Omental fat pad (tissue), 3 donors: ENCODE measurements at regions not wholly inside any gene's neighbourhood (a gene's known extent, or its start where the extent isn't known, plus 50 kb on each side); places are given as distances from the start of the nearest gene placed in this dataset.

Experiments
- ATAC-seq: fragments of 150-250 bp; one replicate; pipeline ENCODE4 v1.9.1; 2016; ENCODE audit warnings: mild to moderate bottlenecking, moderate library complexity; ENCODE audit not compliant: low FRiP score
- DNase-seq: peaks from one replicate; pipeline ENCODE4 v3.0.0-alpha.2; 2019; ENCODE audit warnings: low spot score
- TF ChIP-seq, protein P1 (sequence below), 3 donors: fragments of 450-650 bp; IDR thresholded peaks; one replicate each; pipeline ENCODE4 v1.5.1; 2016 to 2017; ENCODE audit warnings: antibody characterized with exemption in 3 of 3, mild to moderate bottlenecking in 3 of 3, moderate library complexity in 2 of 3

DNA sequence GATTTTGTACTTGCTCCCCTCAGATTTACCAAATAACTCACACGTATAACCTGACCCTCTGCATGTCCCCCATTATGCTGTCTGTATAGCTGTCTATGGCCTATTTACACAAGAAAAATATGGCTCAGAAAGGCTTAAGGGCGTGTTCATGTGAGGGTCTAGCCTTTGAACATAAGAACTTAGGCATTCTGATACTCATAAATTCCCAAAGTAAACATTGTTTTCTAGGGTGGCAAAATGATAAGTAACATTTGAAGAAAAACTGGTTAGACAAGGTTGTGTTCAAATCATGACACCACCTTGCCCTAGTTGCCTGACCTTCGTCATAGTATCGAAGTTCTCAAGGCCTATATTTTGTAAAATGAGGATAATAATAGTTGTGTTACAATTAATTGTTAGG, 394.6 kb downstream of the LRRIQ3 start:
- ATAC-seq (no peak), DNase-seq (no peak)
- TF ChIP-seq, protein P1, sequence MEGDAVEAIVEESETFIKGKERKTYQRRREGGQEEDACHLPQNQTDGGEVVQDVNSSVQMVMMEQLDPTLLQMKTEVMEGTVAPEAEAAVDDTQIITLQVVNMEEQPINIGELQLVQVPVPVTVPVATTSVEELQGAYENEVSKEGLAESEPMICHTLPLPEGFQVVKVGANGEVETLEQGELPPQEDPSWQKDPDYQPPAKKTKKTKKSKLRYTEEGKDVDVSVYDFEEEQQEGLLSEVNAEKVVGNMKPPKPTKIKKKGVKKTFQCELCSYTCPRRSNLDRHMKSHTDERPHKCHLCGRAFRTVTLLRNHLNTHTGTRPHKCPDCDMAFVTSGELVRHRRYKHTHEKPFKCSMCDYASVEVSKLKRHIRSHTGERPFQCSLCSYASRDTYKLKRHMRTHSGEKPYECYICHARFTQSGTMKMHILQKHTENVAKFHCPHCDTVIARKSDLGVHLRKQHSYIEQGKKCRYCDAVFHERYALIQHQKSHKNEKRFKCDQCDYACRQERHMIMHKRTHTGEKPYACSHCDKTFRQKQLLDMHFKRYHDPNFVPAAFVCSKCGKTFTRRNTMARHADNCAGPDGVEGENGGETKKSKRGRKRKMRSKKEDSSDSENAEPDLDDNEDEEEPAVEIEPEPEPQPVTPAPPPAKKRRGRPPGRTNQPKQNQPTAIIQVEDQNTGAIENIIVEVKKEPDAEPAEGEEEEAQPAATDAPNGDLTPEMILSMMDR (IDR thresholded peaks at IDR 0.05), result no peak

DNA sequence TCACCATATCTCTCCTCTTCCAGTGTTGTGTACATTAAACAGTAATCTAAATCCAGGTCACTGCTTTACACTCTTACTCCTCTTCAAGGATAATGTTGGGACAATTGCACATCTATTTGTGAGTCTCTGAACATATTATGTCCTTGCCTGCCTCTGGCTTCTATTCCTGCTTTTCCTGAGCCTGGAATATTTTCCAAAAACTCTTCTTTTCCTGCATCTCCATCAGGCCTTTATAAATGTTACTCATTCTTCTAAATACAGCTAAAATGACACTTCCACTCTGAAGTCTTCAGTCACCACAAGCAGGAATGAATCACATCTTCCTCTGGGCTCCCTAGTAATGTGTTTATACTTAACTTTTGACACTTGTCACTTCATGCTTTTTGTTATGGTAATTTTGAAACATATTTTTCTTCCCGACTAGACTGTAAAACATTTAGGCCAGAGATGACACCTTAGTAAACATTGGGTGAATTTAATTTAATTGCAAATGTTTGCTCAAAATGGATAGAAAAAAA, 396.0 kb downstream of the LRRIQ3 start:
- TF ChIP-seq, protein P1 (IDR thresholded peaks at IDR 0.05), result no peak
- ATAC-seq, result no peak
- no peak for DNase-seq

DNA sequence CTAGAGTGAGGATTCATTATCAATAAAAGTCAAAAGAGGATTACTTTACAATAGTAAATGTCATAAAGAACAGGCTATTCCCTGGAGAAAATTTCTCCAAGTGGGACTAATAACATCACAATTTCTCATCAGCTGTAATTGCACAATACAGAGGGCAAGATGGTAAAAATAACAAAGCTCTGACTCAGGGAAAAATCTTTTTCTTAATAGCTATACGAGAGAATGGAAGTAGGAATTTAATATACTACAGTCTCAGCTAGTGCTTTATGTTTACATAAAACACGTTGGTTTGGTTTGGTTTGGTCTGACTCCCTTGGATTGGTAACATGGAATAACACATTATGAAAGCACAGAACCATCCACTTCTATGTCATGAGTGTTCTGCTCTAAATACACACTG, 397.6 kb downstream of the LRRIQ3 start:
- no peak for DNase-seq
- TF ChIP-seq, protein P1 (IDR thresholded peaks at IDR 0.05), result no peak
- no peak for ATAC-seq

DNA sequence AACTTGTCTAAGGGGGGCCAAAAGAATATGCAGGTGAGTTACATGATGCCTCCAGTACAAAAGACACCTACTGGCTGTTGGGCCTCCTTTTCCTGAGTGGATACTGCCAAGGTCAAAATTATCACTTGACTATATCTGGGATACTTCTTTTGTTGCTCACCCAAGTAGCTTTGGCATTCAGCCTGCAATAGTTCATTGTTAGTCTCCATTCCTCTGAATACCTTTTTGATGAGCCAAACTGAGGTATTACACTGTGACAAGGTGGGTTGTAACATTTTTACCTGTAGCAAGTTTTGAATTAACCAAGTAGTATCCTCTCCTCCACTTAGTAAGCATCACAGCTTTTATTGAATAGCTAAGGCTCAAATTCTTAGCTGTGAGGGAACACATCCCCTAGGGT, 408.0 kb downstream of the LRRIQ3 start:
- ATAC-seq (no peak), DNase-seq (no peak)
- TF ChIP-seq, protein P1 (IDR thresholded peaks at IDR 0.05), result no peak

DNA sequence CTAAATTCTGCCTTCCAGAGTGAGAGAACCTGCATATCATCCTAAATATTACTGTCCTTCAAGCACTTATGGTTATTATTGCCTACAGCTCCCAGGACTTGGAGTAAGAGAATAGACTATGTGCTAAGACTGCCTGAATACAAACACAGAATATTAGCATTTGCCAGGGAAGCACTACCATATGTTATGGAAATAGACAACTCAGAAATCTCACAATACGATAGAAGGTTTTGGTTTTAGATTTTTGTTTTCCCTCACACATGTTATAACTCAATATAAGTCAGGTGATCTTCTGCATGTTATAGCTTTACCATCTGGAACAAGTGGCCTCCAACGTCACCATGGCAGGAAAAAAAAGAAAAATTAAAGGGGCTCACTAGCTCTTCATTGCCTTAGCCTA, 413.9 kb downstream of the LRRIQ3 start:
- DNase-seq (no peak), ATAC-seq (no peak)
- TF ChIP-seq, protein P1 (IDR thresholded peaks at IDR 0.05), result no peak

DNA sequence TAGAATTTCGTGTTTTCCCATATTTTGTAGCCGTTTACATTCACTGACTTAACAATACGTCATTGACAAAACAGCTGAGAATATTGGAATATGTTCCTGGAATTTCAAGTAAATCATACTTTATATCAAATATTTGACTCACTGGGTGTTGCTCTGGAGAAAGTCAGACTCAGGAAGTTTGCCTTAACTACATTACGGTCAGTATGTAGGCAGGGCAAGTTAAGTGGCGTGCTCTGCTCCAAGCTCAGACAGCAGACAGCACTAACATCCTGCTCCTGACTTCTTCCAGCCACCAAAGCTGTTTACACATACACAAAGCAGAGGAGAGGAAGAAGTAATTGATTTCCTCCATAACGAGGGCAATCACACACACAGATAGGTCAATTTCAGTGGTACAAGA, 414.6 kb downstream of the LRRIQ3 start:
- DNase-seq (no peak), ATAC-seq (no peak)
- TF ChIP-seq, protein P1 (IDR thresholded peaks at IDR 0.05), result no peak

DNA sequence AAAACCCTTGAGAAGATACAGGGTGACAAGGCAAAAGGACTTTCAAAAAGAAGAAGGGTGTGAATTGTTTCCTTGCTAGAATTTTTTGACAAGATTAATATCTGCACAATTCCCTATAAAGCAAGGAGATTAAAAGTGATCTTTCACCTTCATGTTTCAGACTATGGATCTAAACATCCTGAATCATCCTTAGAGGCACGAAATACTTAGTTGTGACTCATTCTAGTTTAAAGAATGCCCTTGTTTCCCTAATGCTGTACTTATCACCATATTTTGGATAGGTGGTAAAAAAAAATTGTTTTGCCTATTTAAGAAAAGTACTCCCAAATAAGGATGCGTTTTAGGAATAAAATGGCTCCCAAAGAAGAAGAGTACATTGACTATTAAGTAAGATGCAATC, 415.1 kb downstream of the LRRIQ3 start:
- DNase-seq (no peak), ATAC-seq (no peak)
- TF ChIP-seq, protein P1 (IDR thresholded peaks at IDR 0.05), result no peak
